ENCODE measurements at regions not wholly inside any gene's neighbourhood (a gene's known extent, or its start where the extent isn't known, plus 50 kb on each side); places are given as distances from the start of the nearest gene placed in this dataset.

- BruUV-seq (replicated peaks): no TSS peak
- no peaks in the 10 kb centered on the region for H3K4me1 ChIP-seq (ENCODE audit: insufficient read depth, low read length, poor library complexity, severe bottlenecking)
- DNase-seq (ENCODE audit: low spot score): peak; percentile 19
- no peak overlapping the region for H3K4me3 ChIP-seq (ENCODE audit: low read depth, low read length, poor library complexity, severe bottlenecking)
- ChIA-PET POLR2A (no interaction called here), CTCF (ENCODE audit: unreplicated experiment) (no interaction called here)
- H3K36me3 ChIP-seq (ENCODE audit: insufficient read depth, low read length): no peaks in the 10 kb centered on the region
- no peak overlapping the region for H2AFZ ChIP-seq (ENCODE audit: low read length)
- no peak overlapping the region for H3K27ac ChIP-seq (ENCODE audit: low read depth, low read length, poor library complexity, severe bottlenecking)
- H4K20me1 ChIP-seq (ENCODE audit: insufficient read depth, low read length): no peaks in the 10 kb centered on the region
- H3K9me3 ChIP-seq (ENCODE audit: low read length): no peaks in the 10 kb centered on the region
- H3K4me2 ChIP-seq (ENCODE audit: low read length): no peak overlapping the region
- TF ChIP-seq CTCF (conservative IDR thresholded peaks at IDR 0.05; ENCODE audit: low read length) (peak; percentile 74), EZH2phosphoT487 (IDR thresholded peaks at IDR 0.05; ENCODE audit: borderline replicate concordance, low read depth, low read length) (no peak)
- no peaks in the 10 kb centered on the region for H3K79me2 ChIP-seq (ENCODE audit: insufficient read depth, low read depth, low read length)
- H3K9me2 ChIP-seq (ENCODE audit: insufficient read depth, low read length): no peaks in the 10 kb centered on the region
- intact Hi-C loops (cut with micrococcal nuclease; ENCODE audit: unreplicated experiment): loop anchor here (5.0 kb wide), 1 partner anchor 1645 kb away; no protein-coding TSS in a partner anchor
These were observed 361.5 kb upstream of the ZP4 start for GRCh38 chr1:238252033-238252802.

DNA sequence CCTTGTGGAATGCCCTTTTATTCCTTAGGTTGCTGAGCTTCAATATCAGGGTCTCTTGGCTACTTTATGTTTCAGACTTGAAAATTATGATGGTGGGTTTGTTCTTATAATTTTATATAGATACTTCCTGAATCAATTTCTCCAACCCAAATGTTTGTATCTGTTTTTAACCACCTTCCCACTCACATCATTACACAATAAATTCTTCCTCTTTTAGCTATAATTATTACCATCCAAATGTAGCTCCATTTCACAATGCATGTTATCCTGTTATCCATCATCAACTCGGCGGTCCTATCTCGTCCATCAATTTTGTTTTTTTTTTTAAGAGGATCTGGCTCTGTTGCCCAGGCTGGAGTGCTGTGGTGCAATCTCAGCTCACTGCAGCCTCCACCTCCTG is 357.6 kb upstream of the ZP4 start:
- intact Hi-C loops (cut with micrococcal nuclease; ENCODE audit: unreplicated experiment): no loop called here
- ChIA-PET CTCF (ENCODE audit: unreplicated experiment) (no interaction called here), POLR2A (no interaction called here)

More for the DNA sequence above, 357.6 kb upstream of the ZP4 start:
- Histone ChIP-seq H4K20me1 (ENCODE audit: insufficient read depth, low read length) (no peaks in the 10 kb centered on the region), H3K36me3 (ENCODE audit: insufficient read depth, low read length) (no peaks in the 10 kb centered on the region), H3K9me3 (ENCODE audit: low read length) (no peaks in the 10 kb centered on the region), H3K4me1 (ENCODE audit: insufficient read depth, low read length, poor library complexity, severe bottlenecking) (no peaks in the 10 kb centered on the region), H3K79me2 (ENCODE audit: insufficient read depth, low read depth, low read length) (no peaks in the 10 kb centered on the region), H3K27ac (ENCODE audit: low read depth, low read length, poor library complexity, severe bottlenecking) (no peak overlapping the region), H3K4me2 (ENCODE audit: low read length) (no peak overlapping the region), H3K9me2 (ENCODE audit: insufficient read depth, low read length) (no peaks in the 10 kb centered on the region), H3K4me3 (ENCODE audit: low read depth, low read length, poor library complexity, severe bottlenecking) (no peak overlapping the region), H2AFZ (ENCODE audit: low read length) (no peak overlapping the region)
- BruUV-seq (replicated peaks): no TSS peak
- TF ChIP-seq CTCF (conservative IDR thresholded peaks at IDR 0.05; ENCODE audit: low read length) (no peak), EZH2phosphoT487 (IDR thresholded peaks at IDR 0.05; ENCODE audit: borderline replicate concordance, low read depth, low read length) (no peak)
- DNase-seq (ENCODE audit: low spot score): no peak

Measured in OCI-LY7 (cell line).